ENCODE measurements at regions not wholly inside any gene's neighbourhood (a gene's known extent, or its start where the extent isn't known, plus 50 kb on each side); places are given as distances from the start of the nearest gene placed in this dataset.
"Not testable (repeated sequence)": the region's sequence is repeated elsewhere in the genome, so short reads cannot be mapped to it uniquely, and the experiment has no call there.

- no peak for DNase-seq (ENCODE audit: low read depth)
Observed at GRCh38 chr9:31683116-31683515, 701.3 kb upstream of the ACO1 start.

- DNase-seq (ENCODE audit: low read depth), result no peak
Observed at GRCh38 chr9:31697956-31698355, 686.5 kb upstream of the ACO1 start.

- DNase-seq (ENCODE audit: low read depth), result no peak
Observed at GRCh38 chr9:31699836-31700235, 684.6 kb upstream of the ACO1 start.

GRCh38 chr9:31700252-31701045, 684.0 kb upstream of the ACO1 start:
- no peak for DNase-seq (ENCODE audit: low read depth)

GRCh38 chr9:31702957-31703356, 681.5 kb upstream of the ACO1 start:
- no peak for DNase-seq (ENCODE audit: low read depth)

GRCh38 chr9:31715250-31715649, 669.2 kb upstream of the ACO1 start:
- DNase-seq (ENCODE audit: low read depth), result no peak

- DNase-seq (ENCODE audit: low read depth), result no peak
Observed at GRCh38 chr9:31719262-31719661, 665.2 kb upstream of the ACO1 start.

- DNase-seq (ENCODE audit: low read depth), result no peak
Observed at GRCh38 chr9:31730398-31730797, 654.0 kb upstream of the ACO1 start.

GRCh38 chr9:31733166-31733565, 651.3 kb upstream of the ACO1 start:
- no peak for DNase-seq (ENCODE audit: low read depth)

- DNase-seq (ENCODE audit: low read depth), result no peak
Observed at GRCh38 chr9:31736581-31737179, 647.8 kb upstream of the ACO1 start.

- no peak for DNase-seq (ENCODE audit: low read depth)
Observed at GRCh38 chr9:31740705-31741104, 643.7 kb upstream of the ACO1 start.

- no peak for DNase-seq (ENCODE audit: low read depth)
Observed at GRCh38 chr9:31744589-31744988, 639.9 kb upstream of the ACO1 start.

GRCh38 chr9:31745468-31745867, 639.0 kb upstream of the ACO1 start:
- DNase-seq (ENCODE audit: low read depth), result no peak

GRCh38 chr9:31745886-31746285, 638.6 kb upstream of the ACO1 start:
- DNase-seq (ENCODE audit: low read depth), result no peak

- no peak for DNase-seq (ENCODE audit: low read depth)
Observed at GRCh38 chr9:31753756-31754155, 630.7 kb upstream of the ACO1 start.

- no peak for DNase-seq (ENCODE audit: low read depth)
Observed at GRCh38 chr9:31759703-31760102, 624.7 kb upstream of the ACO1 start.

GRCh38 chr9:31774021-31774420, 610.4 kb upstream of the ACO1 start:
- DNase-seq (ENCODE audit: low read depth), result not testable (repeated sequence)

- DNase-seq (ENCODE audit: low read depth), result no peak
Observed at GRCh38 chr9:31774571-31774970, 609.9 kb upstream of the ACO1 start.

GRCh38 chr9:31776471-31776870, 608.0 kb upstream of the ACO1 start:
- DNase-seq (ENCODE audit: low read depth), result no peak

- DNase-seq (ENCODE audit: low read depth), result no peak
Observed at GRCh38 chr9:31783491-31783890, 601.0 kb upstream of the ACO1 start.

- DNase-seq (ENCODE audit: low read depth), result no peak
Observed at GRCh38 chr9:31790720-31791119, 593.7 kb upstream of the ACO1 start.

GRCh38 chr9:31799953-31800609, 584.4 kb upstream of the ACO1 start:
- no peak for DNase-seq (ENCODE audit: low read depth)

GRCh38 chr9:31807574-31808256, 576.7 kb upstream of the ACO1 start:
- no peak for DNase-seq (ENCODE audit: low read depth)
